ENCODE measurements at regions not wholly inside any gene's neighbourhood (a gene's known extent, or its start where the extent isn't known, plus 50 kb on each side); places are given as distances from the start of the nearest gene placed in this dataset.

GRCh38 chr6:40074306-40075055 is 140.2 kb upstream of the MOCS1 start:
- DNase-seq (ENCODE audit: low spot score), result no peak

- no peak for DNase-seq (ENCODE audit: low spot score)
These were observed 132.1 kb upstream of the MOCS1 start for GRCh38 chr6:40066372-40066771.

GRCh38 chr6:40056865-40057264 is 122.6 kb upstream of the MOCS1 start:
- no peak for DNase-seq (ENCODE audit: low spot score)

GRCh38 chr6:40054602-40055001 is 120.3 kb upstream of the MOCS1 start:
- DNase-seq (ENCODE audit: low spot score), result no peak

GRCh38 chr6:40054186-40054585 is 119.9 kb upstream of the MOCS1 start:
- DNase-seq (ENCODE audit: low spot score), result no peak

- DNase-seq (ENCODE audit: low spot score), result no peak
These were observed 114.9 kb upstream of the MOCS1 start for GRCh38 chr6:40049128-40049527.

- DNase-seq (ENCODE audit: low spot score), result peak; percentile 7
These were observed 109.9 kb upstream of the MOCS1 start for GRCh38 chr6:40044196-40044595.

- no peak for DNase-seq (ENCODE audit: low spot score)
These were observed 108.0 kb upstream of the MOCS1 start for GRCh38 chr6:40042232-40042631.

- DNase-seq (ENCODE audit: low spot score), result no peak
These were observed 104.8 kb upstream of the MOCS1 start for GRCh38 chr6:40039042-40039441.

- DNase-seq (ENCODE audit: low spot score), result no peak
These were observed 104.4 kb upstream of the MOCS1 start for GRCh38 chr6:40038626-40039025.

GRCh38 chr6:40037271-40037670 is 103.0 kb upstream of the MOCS1 start:
- DNase-seq (ENCODE audit: low spot score), result no peak

- DNase-seq (ENCODE audit: low spot score), result no peak
These were observed 101.9 kb upstream of the MOCS1 start for GRCh38 chr6:40036186-40036585.

- no peak for DNase-seq (ENCODE audit: low spot score)
These were observed 94.2 kb upstream of the MOCS1 start for GRCh38 chr6:40028449-40028848.

- DNase-seq (ENCODE audit: low spot score), result no peak
These were observed 88.6 kb upstream of the MOCS1 start for GRCh38 chr6:40022867-40023266.

- DNase-seq (ENCODE audit: low spot score), result no peak
These were observed 85.9 kb upstream of the MOCS1 start for GRCh38 chr6:40020166-40020565.

GRCh38 chr6:40015530-40015929 is 81.3 kb upstream of the MOCS1 start:
- DNase-seq (ENCODE audit: low spot score), result no peak

- no peak for DNase-seq (ENCODE audit: low spot score)
These were observed 77.6 kb upstream of the MOCS1 start for GRCh38 chr6:40011844-40012243.

GRCh38 chr6:40000964-40001515 is 66.8 kb upstream of the MOCS1 start:
- no peak for DNase-seq (ENCODE audit: low spot score)

GRCh38 chr6:39999006-39999867 is 65.0 kb upstream of the MOCS1 start:
- DNase-seq (ENCODE audit: low spot score), result no peak

- DNase-seq (ENCODE audit: low spot score), result no peak
These were observed 63.9 kb upstream of the MOCS1 start for GRCh38 chr6:39998126-39998525.

- no peak for DNase-seq (ENCODE audit: low spot score)
These were observed 62.9 kb upstream of the MOCS1 start for GRCh38 chr6:39997101-39997635.

- DNase-seq (ENCODE audit: low spot score), result no peak
These were observed 61.4 kb upstream of the MOCS1 start for GRCh38 chr6:39995633-39996032.

Measured in NAMALWA (cell line).